PFSK-1 (cell line): ENCODE measurements at regions not wholly inside any gene's neighbourhood (a gene's known extent, or its start where the extent isn't known, plus 50 kb on each side); places are given as distances from the start of the nearest gene placed in this dataset.

Experiments used
- FOXP2 ChIP-seq: optimal IDR thresholded peaks from 2 replicates; pipeline ENCODE3; 2011; ENCODE audit warnings: borderline replicate concordance, control low read depth, inconsistent platforms; ENCODE audit not compliant: insufficient read depth; ENCODE audit errors: extremely low read length, extremely low read depth
- POLR2AphosphoS5 ChIP-seq: IDR thresholded peaks from 2 replicates; pipeline ENCODE4 v1.6.1; 2012; ENCODE audit warnings: low read depth, mild to moderate bottlenecking, control low read depth, low read length, moderate library complexity
- SIN3A ChIP-seq: IDR thresholded peaks from 2 replicates; pipeline ENCODE4 v1.6.1; 2012; ENCODE audit warnings: mild to moderate bottlenecking, low read length, moderate library complexity, borderline replicate concordance; ENCODE audit not compliant: insufficient read depth
- TAF1 ChIP-seq: IDR thresholded peaks from 2 replicates; pipeline ENCODE4 v1.6.1; 2012; ENCODE audit warnings: low read length, control low read depth, borderline replicate concordance; ENCODE audit not compliant: insufficient read depth
- TF ChIP-seq, protein P1 (sequence below), 2 experiments: IDR thresholded peaks; 2 replicates each; pipeline versions ENCODE4 v1.6.1 to v1.8.0; 2011 to 2012; ENCODE audit warnings: low read depth in 2 of 2, low read length in 2 of 2, control low read depth in 1 of 2, inconsistent platforms in 1 of 2, mild to moderate bottlenecking in 1 of 2, moderate library complexity in 1 of 2; ENCODE audit not compliant: insufficient read depth in 1 of 2

DNA sequence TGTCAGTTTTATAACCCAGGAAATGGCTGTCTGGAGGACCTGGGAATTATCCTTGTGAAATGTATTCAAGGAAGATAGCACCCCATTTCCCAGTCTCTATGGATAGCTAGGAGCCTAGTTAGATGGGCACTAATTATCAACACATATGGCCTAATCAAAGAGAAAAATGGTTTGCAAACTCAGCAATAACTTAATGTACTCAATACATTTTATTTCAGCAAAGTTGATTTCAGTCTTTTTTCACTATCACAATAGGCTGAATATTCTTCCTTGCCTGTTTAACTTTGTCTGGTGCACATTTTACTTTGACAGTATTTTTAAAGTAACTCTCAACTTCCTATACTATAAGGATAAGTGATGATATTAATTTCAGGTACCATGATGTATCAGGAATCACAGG, 756.3 kb downstream of the CCDC85A start:
- TF ChIP-seq FOXP2: no peak
- no peak for TF ChIP-seq POLR2AphosphoS5
- TF ChIP-seq, protein P1, sequence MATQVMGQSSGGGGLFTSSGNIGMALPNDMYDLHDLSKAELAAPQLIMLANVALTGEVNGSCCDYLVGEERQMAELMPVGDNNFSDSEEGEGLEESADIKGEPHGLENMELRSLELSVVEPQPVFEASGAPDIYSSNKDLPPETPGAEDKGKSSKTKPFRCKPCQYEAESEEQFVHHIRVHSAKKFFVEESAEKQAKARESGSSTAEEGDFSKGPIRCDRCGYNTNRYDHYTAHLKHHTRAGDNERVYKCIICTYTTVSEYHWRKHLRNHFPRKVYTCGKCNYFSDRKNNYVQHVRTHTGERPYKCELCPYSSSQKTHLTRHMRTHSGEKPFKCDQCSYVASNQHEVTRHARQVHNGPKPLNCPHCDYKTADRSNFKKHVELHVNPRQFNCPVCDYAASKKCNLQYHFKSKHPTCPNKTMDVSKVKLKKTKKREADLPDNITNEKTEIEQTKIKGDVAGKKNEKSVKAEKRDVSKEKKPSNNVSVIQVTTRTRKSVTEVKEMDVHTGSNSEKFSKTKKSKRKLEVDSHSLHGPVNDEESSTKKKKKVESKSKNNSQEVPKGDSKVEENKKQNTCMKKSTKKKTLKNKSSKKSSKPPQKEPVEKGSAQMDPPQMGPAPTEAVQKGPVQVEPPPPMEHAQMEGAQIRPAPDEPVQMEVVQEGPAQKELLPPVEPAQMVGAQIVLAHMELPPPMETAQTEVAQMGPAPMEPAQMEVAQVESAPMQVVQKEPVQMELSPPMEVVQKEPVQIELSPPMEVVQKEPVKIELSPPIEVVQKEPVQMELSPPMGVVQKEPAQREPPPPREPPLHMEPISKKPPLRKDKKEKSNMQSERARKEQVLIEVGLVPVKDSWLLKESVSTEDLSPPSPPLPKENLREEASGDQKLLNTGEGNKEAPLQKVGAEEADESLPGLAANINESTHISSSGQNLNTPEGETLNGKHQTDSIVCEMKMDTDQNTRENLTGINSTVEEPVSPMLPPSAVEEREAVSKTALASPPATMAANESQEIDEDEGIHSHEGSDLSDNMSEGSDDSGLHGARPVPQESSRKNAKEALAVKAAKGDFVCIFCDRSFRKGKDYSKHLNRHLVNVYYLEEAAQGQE (IDR thresholded peaks at IDR 0.05; ENCODE audit: insufficient read depth in 1 of 2, low read depth in 2 of 2, low read length in 2 of 2): no peak
- TF ChIP-seq TAF1: no peak
- no peak for TF ChIP-seq SIN3A

DNA sequence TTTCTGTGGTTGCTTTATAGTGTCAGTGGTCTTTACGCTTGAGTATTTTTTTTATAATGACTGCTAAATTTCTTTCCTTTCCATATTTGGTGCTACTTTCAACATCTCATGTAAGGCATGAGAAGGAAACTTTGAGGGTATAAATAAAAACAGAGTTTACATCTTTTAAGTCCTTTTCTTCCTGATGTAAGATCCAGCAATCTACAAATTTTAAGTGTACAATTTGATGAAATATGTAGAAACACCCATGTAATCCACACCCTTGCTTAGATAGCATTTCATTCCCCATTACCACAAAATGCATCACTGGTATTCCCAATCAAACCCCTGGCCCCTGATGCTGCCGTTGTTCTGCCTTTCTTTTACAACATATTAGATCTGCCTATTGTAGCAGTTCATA, 769.1 kb downstream of the CCDC85A start:
- TF ChIP-seq SIN3A (no peak), POLR2AphosphoS5 (no peak), TAF1 (no peak), FOXP2 (no peak)
- TF ChIP-seq, protein P1 (IDR thresholded peaks at IDR 0.05; ENCODE audit: insufficient read depth in 1 of 2, low read depth in 2 of 2, low read length in 2 of 2): no peak

DNA sequence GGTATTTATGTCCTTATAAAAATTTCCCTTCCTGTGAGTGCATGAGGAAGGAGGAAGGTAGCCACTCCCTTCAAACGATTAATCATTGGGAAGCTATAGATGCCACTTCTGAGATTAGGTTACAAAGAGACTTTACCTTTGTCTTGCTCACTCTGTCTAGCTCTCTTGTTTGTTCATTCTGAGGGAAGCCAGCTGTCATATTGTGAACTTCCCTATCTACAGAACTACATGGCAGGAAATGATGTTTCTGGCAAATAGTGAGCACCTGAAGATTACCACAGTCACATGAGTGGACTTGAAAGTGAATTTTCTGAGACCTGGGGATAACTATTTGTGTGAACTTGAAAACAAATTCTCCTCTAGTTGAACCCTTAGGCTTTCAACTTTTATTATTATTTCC, 776.8 kb downstream of the CCDC85A start:
- no peak for TF ChIP-seq TAF1
- TF ChIP-seq SIN3A: no peak
- TF ChIP-seq POLR2AphosphoS5: no peak
- TF ChIP-seq, protein P1 (IDR thresholded peaks at IDR 0.05; ENCODE audit: insufficient read depth in 1 of 2, low read depth in 2 of 2, low read length in 2 of 2): no peak
- TF ChIP-seq FOXP2: no peak

DNA sequence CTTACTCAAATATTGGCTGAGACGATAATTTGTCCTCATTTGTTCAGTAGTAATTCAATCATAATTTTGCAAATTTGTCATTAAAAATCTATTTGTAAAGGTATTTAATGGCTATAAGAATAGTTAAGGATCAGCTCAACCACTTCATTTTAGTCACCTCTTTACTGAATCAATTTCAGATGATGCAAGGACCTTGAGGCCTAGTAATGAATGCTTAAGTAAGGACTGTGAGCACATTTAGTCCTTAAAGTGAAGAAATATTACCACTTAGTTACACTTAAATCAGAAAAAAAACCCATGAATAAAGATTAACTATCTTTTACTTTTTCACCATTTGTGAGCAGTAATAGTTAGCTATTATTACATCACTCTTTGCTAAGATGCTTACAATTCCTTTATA, 778.9 kb downstream of the CCDC85A start:
- TF ChIP-seq, protein P1 (IDR thresholded peaks at IDR 0.05; ENCODE audit: insufficient read depth in 1 of 2, low read depth in 2 of 2, low read length in 2 of 2): no peak
- TF ChIP-seq POLR2AphosphoS5 (no peak), SIN3A (no peak)

DNA sequence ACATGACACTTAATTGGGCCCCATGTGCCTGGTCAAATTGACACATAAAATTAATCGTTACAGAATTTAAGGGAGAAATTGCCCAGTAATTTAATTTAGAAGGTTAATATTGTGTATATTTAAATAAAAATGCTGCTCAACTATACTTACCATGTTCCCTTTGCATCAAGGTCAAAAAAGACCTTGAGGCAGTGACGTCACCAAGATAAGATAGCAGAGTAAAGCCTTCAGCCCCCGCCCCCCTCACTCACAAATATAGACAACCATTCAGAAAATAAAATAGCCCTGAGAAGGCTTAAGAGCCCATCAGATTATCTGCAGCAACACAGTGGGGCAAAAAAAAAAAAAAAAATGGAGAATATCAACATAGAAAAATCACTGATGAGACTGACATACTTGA, 785.7 kb downstream of the CCDC85A start:
- TF ChIP-seq SIN3A (no peak), POLR2AphosphoS5 (no peak), TAF1 (no peak), FOXP2 (no peak)
- TF ChIP-seq, protein P1 (IDR thresholded peaks at IDR 0.05; ENCODE audit: insufficient read depth in 1 of 2, low read depth in 2 of 2, low read length in 2 of 2): no peak
